Nephron (organoid): ENCODE measurements at regions not wholly inside any gene's neighbourhood (a gene's known extent, or its start where the extent isn't known, plus 50 kb on each side); places are given as distances from the start of the nearest gene placed in this dataset.

Source experiments
- H3K27ac Mint-ChIP-seq, 3 experiments: 2 replicates each; pipeline ENCODE4 v1.8.0; 2020; ENCODE audit warnings: mixed read lengths in 3 of 3, mild to moderate bottlenecking in 2 of 3, moderate library complexity in 1 of 3
- H3K27me3 Mint-ChIP-seq: 2 replicates; pipeline ENCODE4 v1.8.0; 2021; ENCODE audit warnings: low read depth, mild to moderate bottlenecking, moderate library complexity, mixed read lengths
- H3K36me3 Mint-ChIP-seq: 2 replicates; pipeline ENCODE4 v1.8.0; 2020; ENCODE audit warnings: low read depth, mixed read lengths
- H3K4me1 Mint-ChIP-seq: 2 replicates; pipeline ENCODE4 v1.8.0; 2020; ENCODE audit warnings: mixed read lengths
- H3K4me3 Mint-ChIP-seq, 3 experiments: 2 replicates each; pipeline ENCODE4 v1.8.0; 2020; ENCODE audit warnings: mild to moderate bottlenecking in 3 of 3, mixed read lengths in 3 of 3, moderate library complexity in 2 of 3
- H3K9me3 Mint-ChIP-seq: 2 replicates; pipeline ENCODE4 v1.8.0; 2020; ENCODE audit warnings: mixed read lengths
- TF ChIP-seq, protein P1 (sequence below), 3 experiments: fragments of 200-600 bp; sonication (generic); IDR thresholded peaks; one replicate each; pipeline ENCODE4 v1.5.0; 2021; ENCODE audit warnings: antibody characterized with exemption in 3 of 3; ENCODE audit not compliant: unreplicated experiment in 3 of 3

DNA sequence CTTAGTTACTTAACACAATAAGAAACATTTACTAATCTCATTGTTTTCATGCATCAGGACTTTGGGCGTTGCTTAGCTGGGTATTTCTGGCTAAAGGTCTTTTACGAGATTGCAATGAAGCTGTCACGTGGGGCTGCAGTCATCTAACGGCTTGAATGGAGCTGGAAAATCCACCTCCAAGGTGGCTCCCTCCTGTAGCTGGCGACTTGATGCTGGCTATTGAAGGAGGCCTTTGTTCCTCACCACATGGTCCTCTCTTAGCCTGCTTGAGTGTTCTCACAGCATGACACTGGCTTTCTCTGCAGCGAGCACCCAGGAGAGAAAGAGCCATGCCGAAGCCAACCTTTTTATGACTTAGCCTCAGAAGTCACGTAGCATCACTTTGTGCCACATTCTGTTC, 92.0 kb downstream of the NHLRC3 start:
- Mint-ChIP-seq H3K27ac (no peak overlapping the region), H3K4me1 (no peaks in the 10 kb centered on the region), H3K4me3 (no peak overlapping the region), H3K9me3 (no peaks in the 10 kb centered on the region), H3K27me3 (peaks cover 3% of the 10 kb centered on the region), H3K36me3 (no peaks in the 10 kb centered on the region)
- TF ChIP-seq, protein P1, sequence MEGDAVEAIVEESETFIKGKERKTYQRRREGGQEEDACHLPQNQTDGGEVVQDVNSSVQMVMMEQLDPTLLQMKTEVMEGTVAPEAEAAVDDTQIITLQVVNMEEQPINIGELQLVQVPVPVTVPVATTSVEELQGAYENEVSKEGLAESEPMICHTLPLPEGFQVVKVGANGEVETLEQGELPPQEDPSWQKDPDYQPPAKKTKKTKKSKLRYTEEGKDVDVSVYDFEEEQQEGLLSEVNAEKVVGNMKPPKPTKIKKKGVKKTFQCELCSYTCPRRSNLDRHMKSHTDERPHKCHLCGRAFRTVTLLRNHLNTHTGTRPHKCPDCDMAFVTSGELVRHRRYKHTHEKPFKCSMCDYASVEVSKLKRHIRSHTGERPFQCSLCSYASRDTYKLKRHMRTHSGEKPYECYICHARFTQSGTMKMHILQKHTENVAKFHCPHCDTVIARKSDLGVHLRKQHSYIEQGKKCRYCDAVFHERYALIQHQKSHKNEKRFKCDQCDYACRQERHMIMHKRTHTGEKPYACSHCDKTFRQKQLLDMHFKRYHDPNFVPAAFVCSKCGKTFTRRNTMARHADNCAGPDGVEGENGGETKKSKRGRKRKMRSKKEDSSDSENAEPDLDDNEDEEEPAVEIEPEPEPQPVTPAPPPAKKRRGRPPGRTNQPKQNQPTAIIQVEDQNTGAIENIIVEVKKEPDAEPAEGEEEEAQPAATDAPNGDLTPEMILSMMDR (IDR thresholded peaks at IDR 0.05; ENCODE audit: unreplicated experiment in 3 of 3) = no peak

DNA sequence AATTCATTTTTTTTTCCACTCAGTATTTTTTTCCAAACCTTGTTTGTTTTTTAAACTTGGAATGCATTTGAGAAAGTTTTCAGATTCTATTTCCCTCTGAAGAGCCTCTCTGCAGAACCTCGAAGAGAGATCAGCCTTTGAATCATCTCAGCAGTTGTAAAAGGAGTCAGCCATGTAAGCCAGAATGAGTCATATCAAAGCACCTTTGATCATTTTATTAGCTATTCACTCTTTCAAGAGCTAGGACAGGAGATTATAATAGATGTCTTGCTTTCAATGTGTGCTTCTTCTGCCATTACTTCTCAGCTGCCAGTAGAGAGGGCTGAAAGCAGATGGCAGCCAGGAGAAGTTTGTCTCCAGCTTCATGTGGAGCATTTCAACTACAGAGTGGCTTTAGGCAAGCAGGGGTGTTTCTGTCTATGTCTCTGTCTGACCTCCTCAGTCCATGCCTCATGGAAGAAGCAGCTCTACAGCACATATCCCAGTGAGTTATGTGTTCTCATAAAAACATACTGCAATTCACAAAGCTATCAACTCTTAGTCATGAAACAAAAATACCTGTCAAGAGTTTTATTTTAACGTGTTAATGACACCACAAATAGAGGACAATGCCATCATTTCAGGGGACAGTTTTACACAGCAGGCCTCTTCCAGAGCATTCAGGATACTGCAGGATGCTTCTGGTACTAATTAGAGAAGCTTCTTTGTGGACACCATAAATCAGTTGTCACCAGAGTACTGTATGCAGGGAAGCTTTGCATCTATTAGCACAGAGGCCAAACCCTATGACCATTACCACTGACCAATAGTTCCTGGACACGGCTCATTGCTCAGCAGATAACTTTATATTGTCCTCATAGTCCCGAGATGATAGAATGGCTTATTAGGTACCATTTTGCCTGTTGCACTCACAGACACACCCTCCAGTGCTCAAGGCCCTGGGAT, 94.3 kb downstream of the NHLRC3 start:
- Mint-ChIP-seq H3K27me3 (peaks cover 3% of the 10 kb centered on the region), H3K27ac (no peak overlapping the region), H3K4me1 (no peaks in the 10 kb centered on the region), H3K36me3 (no peaks in the 10 kb centered on the region), H3K9me3 (no peaks in the 10 kb centered on the region), H3K4me3 (no peak overlapping the region)
- TF ChIP-seq, protein P1 (IDR thresholded peaks at IDR 0.05; ENCODE audit: unreplicated experiment in 3 of 3) = no peak

DNA sequence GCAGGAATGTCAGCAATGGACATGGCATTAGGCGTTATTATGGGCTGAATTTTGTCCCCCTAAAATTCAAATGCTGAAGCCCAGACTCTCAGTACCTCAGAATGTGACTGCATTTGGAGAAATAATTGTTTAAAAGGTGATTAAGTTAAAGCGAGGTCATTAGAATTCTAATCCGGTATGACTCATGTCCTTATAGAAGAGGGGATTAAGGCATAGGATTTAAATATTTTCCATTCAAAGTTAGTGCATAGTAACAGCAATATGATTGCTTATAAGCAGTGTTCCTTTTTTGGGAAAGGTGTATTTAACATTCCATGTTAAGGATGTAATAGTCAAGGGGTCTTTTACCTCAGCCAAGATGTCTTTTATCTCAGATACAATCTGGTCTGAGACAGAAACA, 95.5 kb downstream of the NHLRC3 start:
- H3K36me3 Mint-ChIP-seq = no peaks in the 10 kb centered on the region

GRCh38 chr13:39134574-39134973, 96.3 kb downstream of the NHLRC3 start:
- no peak overlapping the region for H3K4me3 Mint-ChIP-seq
- H3K4me1 Mint-ChIP-seq = no peaks in the 10 kb centered on the region
- H3K36me3 Mint-ChIP-seq = no peaks in the 10 kb centered on the region

More for the DNA sequence above, 95.5 kb downstream of the NHLRC3 start:
- peak overlapping the region in 1 of 3 experiments; percentile 29 for H3K27ac Mint-ChIP-seq
- no peaks in the 10 kb centered on the region for H3K9me3 Mint-ChIP-seq
- TF ChIP-seq, protein P1 (IDR thresholded peaks at IDR 0.05; ENCODE audit: unreplicated experiment in 3 of 3) = no peak
- H3K4me1 Mint-ChIP-seq = no peaks in the 10 kb centered on the region
- H3K4me3 Mint-ChIP-seq = no peak overlapping the region
- peaks cover 3% of the 10 kb centered on the region for H3K27me3 Mint-ChIP-seq

GRCh38 chr13:39144391-39144790, 106.1 kb downstream of the NHLRC3 start:
- Mint-ChIP-seq H3K27ac (peak overlapping the region in 2 of 3 experiments; percentile 11 to 13), H3K4me3 (no peak overlapping the region), H3K27me3 (no peaks in the 10 kb centered on the region), H3K4me1 (peaks cover 18% of the 10 kb centered on the region), H3K36me3 (no peaks in the 10 kb centered on the region), H3K9me3 (peaks cover 7% of the 10 kb centered on the region)
- TF ChIP-seq, protein P1 (IDR thresholded peaks at IDR 0.05; ENCODE audit: unreplicated experiment in 3 of 3) = no peak

More at GRCh38 chr13:39134574-39134973, 96.3 kb downstream of the NHLRC3 start:
- TF ChIP-seq, protein P1 (IDR thresholded peaks at IDR 0.05; ENCODE audit: unreplicated experiment in 3 of 3) = no peak
- no peaks in the 10 kb centered on the region for H3K9me3 Mint-ChIP-seq
- no peaks in the 10 kb centered on the region for H3K27me3 Mint-ChIP-seq
- H3K27ac Mint-ChIP-seq = no peak overlapping the region
